ENCODE measurements at regions not wholly inside any gene's neighbourhood (a gene's known extent, or its start where the extent isn't known, plus 50 kb on each side); places are given as distances from the start of the nearest gene placed in this dataset.

DNA sequence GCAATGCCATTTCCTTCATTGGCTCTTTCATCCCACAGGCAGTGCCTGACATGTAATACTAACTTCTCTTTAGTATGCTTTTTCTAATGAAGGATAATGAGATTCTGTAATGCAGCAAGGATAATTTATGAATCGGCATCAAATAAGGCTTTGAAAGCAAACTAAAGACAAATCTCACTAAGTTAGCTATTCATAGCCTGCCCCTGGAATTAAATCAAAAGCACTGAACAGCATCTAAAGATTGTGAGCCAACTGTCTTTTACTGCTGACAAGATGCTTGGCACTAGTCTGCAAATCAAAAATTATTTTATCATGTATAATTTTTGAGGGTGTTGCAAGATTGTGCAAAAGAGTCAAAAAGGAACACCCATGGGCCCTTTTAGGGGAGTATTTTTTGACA, 265.0 kb downstream of the CASP12 start:
- TF ChIP-seq CTCF (IDR thresholded peaks at IDR 0.05) = no peak
- TF ChIP-seq EZH2phosphoT487 (IDR thresholded peaks at IDR 0.05) = no peak
- TF ChIP-seq EZH2 (IDR thresholded peaks at IDR 0.05) = no peak
